GM10248 (cell line): ENCODE measurements at regions not wholly inside any gene's neighbourhood (a gene's known extent, or its start where the extent isn't known, plus 50 kb on each side); places are given as distances from the start of the nearest gene placed in this dataset.
A peak's percentile ranks its signal among the peaks of the same experiment; 100 is the strongest.

Source experiments
- CTCF ChIA-PET: fragments of 300-600 bp; sonication (Branson Sonifier 250); formaldehyde crosslinking; extraction: SDS; loops from one replicate; lab custom pipeline; 2021; ENCODE audit warnings: antibody characterized with exemption; lab: Yijun Ruan, JAX
- POLR2A ChIA-PET: fragments of 350-650 bp; sonication (Branson Sonifier 250); formaldehyde crosslinking; extraction: SDS; loops from one replicate; lab custom pipeline; 2020; ENCODE audit warnings: antibody characterized with exemption; lab: Yijun Ruan, JAX
- DNase-seq: peaks from one replicate; pipeline ENCODE4 v3.0.0; 2012; ENCODE audit errors: extremely low spot score
- TF ChIP-seq, protein P1 (sequence below): IDR thresholded peaks from 2 replicates; pipeline ENCODE4 v1.5.1; 2012; ENCODE audit warnings: mild to moderate bottlenecking, low read depth; ENCODE audit errors: extremely low read depth, missing control alignments, control extremely low read depth

DNA sequence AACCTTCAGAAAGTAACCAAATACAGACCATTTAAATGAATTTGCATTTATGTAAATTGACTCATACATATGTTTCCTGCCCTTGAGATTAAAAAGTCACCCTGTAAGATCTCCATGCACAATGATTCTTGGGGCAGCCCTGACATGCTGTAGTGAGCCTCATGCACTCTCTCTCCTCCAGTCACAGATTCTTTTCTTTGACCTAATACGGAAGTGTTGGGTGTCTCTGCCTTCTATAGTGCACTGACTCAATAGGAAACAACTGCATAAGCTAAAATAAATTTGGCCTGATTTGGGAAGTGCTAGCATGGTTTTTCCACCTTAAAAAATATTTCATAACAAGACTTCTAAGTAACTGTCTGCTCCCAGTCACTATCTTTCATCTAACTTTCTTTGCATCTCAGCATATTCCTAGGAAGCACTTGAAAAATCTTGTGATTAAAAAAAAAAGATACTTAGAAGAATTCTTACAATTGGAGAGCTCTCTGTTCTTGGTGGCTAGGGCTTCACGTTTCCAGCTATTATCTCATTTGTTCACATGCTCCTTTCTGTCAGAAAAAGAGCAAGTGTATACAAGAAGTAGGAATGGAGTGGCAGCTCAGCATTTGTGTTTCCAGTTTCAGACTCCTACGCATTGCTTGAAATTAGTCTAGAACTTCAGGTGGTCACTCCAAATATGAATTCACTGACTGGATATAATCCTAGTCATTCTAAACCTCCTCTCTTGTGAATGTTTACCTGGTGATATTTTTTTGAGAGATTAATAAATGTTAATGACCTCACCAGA is 207.9 kb upstream of the COL8A1 start:
- CTCF ChIA-PET = interaction anchor here (1.2 to 1.7 kb wide), 4 partner anchors 12 to 68 kb away, joined by 4 to 6 read pairs (median 4); no protein-coding TSS in a partner anchor
- POLR2A ChIA-PET = interaction anchor here (0.6 to 0.7 kb wide), 2 partner anchors 12 to 229 kb away, joined by 3 to 4 read pairs; no protein-coding TSS in a partner anchor
- DNase-seq = peak; percentile 18
- TF ChIP-seq, protein P1, sequence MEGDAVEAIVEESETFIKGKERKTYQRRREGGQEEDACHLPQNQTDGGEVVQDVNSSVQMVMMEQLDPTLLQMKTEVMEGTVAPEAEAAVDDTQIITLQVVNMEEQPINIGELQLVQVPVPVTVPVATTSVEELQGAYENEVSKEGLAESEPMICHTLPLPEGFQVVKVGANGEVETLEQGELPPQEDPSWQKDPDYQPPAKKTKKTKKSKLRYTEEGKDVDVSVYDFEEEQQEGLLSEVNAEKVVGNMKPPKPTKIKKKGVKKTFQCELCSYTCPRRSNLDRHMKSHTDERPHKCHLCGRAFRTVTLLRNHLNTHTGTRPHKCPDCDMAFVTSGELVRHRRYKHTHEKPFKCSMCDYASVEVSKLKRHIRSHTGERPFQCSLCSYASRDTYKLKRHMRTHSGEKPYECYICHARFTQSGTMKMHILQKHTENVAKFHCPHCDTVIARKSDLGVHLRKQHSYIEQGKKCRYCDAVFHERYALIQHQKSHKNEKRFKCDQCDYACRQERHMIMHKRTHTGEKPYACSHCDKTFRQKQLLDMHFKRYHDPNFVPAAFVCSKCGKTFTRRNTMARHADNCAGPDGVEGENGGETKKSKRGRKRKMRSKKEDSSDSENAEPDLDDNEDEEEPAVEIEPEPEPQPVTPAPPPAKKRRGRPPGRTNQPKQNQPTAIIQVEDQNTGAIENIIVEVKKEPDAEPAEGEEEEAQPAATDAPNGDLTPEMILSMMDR = no peak

GRCh38 chr3:99429502-99429901 is 208.9 kb upstream of the COL8A1 start:
- POLR2A ChIA-PET = no interaction called here
- CTCF ChIA-PET = interaction anchor here (1.8 kb wide), 1 partner anchor 11 kb away, joined by 3 read pairs; no protein-coding TSS in a partner anchor
- TF ChIP-seq, protein P1 = no peak
- DNase-seq = no peak

DNA sequence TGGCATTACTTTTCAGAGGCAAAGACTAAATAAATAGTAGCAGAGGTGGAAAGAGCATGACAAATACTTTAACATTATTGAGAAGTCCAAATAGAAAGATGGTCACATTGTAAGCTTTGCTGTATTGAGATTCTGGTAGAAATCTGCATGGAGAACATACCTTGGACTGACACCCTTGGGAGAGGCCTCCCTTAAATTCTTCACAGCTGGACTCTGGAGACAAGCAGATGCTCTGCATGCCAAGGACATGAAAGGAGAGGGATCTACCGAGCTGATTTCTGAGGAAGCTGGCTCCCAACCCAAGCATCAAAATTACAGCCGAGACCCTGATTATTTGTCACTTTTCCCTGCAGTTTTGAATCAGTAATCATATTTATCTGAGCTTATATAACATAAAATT is 212.5 kb upstream of the COL8A1 start:
- DNase-seq = no peak
- TF ChIP-seq, protein P1 = no peak
- ChIA-PET POLR2A (no interaction called here), CTCF (interaction anchor here (1.5 kb wide), 1 partner anchor 62 kb away, joined by 3 read pairs; no protein-coding TSS in a partner anchor)

- TF ChIP-seq, protein P1 = no peak
- DNase-seq = no peak
- POLR2A ChIA-PET = interaction anchor here (0.8 kb wide), 1 partner anchor 11 kb away, joined by 3 read pairs; no protein-coding TSS in a partner anchor
- CTCF ChIA-PET = interaction anchor here (1.2 to 2.1 kb wide), 5 partner anchors 9 to 806 kb away, joined by 3 to 9 read pairs (median 4); no protein-coding TSS in a partner anchor
Observed at GRCh38 chr3:99419116-99419515, 219.3 kb upstream of the COL8A1 start.

- ChIA-PET POLR2A (interaction anchor here (0.8 kb wide), 1 partner anchor 12 kb away, joined by 3 read pairs; no protein-coding TSS in a partner anchor), CTCF (interaction anchor here (1.2 to 2.1 kb wide), 5 partner anchors 9 to 806 kb away, joined by 3 to 9 read pairs (median 4); no protein-coding TSS in a partner anchor)
- TF ChIP-seq, protein P1 = no peak
- DNase-seq = peak; percentile 47
Observed at GRCh38 chr3:99418709-99419108, 219.7 kb upstream of the COL8A1 start.

DNA sequence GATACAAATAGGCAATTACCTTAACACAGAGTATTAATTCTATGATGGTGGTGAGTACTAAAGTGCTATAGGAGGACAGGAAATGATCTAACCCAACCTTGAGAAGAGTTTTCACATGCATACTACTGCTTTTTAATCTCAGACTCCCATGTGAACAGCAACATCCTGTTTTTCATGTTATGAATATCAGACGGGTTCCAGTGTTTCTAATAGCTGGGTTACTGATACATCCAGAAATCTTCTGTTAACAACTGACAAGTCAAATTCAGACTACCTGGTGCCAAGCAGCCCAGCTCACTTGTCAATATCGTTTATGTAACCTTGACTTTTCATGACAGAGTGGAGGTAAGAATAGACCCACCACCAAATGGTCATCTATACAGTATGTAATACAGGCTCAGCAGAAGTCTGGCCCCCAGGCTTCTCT is 220.2 kb upstream of the COL8A1 start:
- TF ChIP-seq, protein P1 = no peak
- POLR2A ChIA-PET = interaction anchor here (0.8 kb wide), 1 partner anchor 12 kb away, joined by 3 read pairs; no protein-coding TSS in a partner anchor
- peak; percentile 50 for DNase-seq
- CTCF ChIA-PET = interaction anchor here (0.9 to 2.1 kb wide), 6 partner anchors 8 to 805 kb away, joined by 3 to 9 read pairs (median 4); no protein-coding TSS in a partner anchor
